ENCODE measurements at regions not wholly inside any gene's neighbourhood (a gene's known extent, or its start where the extent isn't known, plus 50 kb on each side); places are given as distances from the start of the nearest gene placed in this dataset.
A peak's percentile ranks its signal among the peaks of the same experiment; 100 is the strongest.

DNA sequence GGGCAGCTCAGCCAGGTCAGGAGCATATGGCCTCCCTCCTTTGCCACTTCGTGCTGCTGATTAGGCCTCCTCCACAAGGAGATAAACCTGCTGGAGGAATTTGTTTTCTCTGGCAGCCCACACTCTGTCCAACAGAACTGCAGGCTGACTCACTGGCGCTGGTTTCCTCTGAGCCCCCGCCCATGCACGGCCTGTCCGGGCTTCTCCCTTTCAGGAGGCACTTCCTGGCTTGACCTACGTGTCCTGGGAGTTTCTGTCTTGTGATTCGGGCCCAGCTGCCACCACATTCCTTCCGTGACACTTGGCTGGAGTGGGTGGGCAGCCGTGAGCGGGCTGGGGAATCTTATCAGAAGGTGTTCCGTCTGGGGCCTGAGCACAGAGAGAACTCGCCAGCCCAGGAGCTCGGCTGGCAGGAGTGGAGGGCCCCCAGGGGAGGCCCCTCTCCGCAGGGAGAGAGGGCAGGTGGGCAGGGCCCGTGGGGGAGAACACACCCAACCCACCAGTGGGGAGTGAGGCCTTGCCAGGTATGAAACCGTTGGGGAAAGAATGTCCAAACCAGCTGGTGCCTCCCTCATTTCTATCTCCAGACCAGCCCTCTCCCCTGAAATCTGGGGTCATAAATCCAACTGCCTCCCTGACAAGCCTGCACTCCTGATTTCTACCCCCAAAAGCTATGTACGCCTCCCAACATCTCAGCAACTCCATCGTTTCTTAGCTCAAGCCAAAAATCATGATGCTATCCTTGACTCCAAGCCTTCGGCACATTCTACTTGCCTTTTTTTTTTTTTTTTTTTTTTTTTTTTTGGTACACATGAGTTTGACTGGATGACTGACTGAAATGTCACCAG lies 110.6 kb upstream of the MEF2A start:
- peak overlapping the region; percentile 76 to 87 (median 85) for H3K27ac ChIP-seq
- TF ChIP-seq POLR2A (IDR thresholded peaks at IDR 0.05) (no peak), POLR2AphosphoS5 (IDR thresholded peaks at IDR 0.05) (peak; percentile 44 to 88 (median 81)), EP300 (IDR thresholded peaks at IDR 0.05) (no peak)
- TF ChIP-seq, protein P1, sequence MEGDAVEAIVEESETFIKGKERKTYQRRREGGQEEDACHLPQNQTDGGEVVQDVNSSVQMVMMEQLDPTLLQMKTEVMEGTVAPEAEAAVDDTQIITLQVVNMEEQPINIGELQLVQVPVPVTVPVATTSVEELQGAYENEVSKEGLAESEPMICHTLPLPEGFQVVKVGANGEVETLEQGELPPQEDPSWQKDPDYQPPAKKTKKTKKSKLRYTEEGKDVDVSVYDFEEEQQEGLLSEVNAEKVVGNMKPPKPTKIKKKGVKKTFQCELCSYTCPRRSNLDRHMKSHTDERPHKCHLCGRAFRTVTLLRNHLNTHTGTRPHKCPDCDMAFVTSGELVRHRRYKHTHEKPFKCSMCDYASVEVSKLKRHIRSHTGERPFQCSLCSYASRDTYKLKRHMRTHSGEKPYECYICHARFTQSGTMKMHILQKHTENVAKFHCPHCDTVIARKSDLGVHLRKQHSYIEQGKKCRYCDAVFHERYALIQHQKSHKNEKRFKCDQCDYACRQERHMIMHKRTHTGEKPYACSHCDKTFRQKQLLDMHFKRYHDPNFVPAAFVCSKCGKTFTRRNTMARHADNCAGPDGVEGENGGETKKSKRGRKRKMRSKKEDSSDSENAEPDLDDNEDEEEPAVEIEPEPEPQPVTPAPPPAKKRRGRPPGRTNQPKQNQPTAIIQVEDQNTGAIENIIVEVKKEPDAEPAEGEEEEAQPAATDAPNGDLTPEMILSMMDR (IDR thresholded peaks at IDR 0.05): no peak
- no peaks in the 10 kb centered on the region for H3K9me3 ChIP-seq
- intact Hi-C loops (cut with DNase I; ENCODE audit: low total_unique reads): no loop called here
- no peaks in the 10 kb centered on the region for H3K36me3 ChIP-seq
- H3K27me3 ChIP-seq: no peaks in the 10 kb centered on the region
- 24 to 43% (median 32%) methylated on average over 18 to 19 of the region's 19 CpGs for WGBS, 5 donors
- DNase-seq: peak; percentile 89 to 91
- H3K4me3 ChIP-seq: no peak overlapping the region
- peaks cover 41 to 47% (median 44%) of the 10 kb centered on the region in 4 donors for H3K4me1 ChIP-seq

DNA sequence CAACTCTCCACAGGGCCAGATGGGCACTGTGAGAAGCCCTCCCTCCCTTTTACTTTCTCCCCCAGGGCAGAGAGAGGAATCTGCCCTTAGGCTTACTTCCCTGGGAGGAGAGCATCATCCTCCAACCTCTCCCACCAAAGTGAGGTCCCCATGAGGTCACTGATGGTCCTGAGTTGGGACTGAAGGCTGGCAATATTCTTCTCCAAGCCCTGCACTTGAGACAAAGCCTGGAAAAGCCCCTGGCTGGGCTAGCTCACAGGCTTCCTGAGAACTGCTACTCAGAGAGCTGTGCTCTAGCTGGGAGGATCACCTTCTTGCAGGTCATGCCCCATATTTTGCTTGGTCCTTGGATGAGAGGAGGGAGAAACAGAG lies 110.0 kb upstream of the MEF2A start:
- Histone ChIP-seq H3K4me3 (no peak overlapping the region), H3K27ac (peak overlapping the region in 4 of 5 donors; percentile 76 to 87 (median 86)), H3K36me3 (no peaks in the 10 kb centered on the region), H3K9me3 (no peaks in the 10 kb centered on the region), H3K27me3 (no peaks in the 10 kb centered on the region), H3K4me1 (peaks cover 41 to 47% (median 44%) of the 10 kb centered on the region in 4 donors)
- intact Hi-C loops (cut with DNase I; ENCODE audit: low total_unique reads): no loop called here
- TF ChIP-seq EP300 (IDR thresholded peaks at IDR 0.05) (no peak), POLR2A (IDR thresholded peaks at IDR 0.05) (no peak), POLR2AphosphoS5 (IDR thresholded peaks at IDR 0.05) (no peak)
- TF ChIP-seq, protein P1 (IDR thresholded peaks at IDR 0.05): no peak
- DNase-seq: no peak

DNA sequence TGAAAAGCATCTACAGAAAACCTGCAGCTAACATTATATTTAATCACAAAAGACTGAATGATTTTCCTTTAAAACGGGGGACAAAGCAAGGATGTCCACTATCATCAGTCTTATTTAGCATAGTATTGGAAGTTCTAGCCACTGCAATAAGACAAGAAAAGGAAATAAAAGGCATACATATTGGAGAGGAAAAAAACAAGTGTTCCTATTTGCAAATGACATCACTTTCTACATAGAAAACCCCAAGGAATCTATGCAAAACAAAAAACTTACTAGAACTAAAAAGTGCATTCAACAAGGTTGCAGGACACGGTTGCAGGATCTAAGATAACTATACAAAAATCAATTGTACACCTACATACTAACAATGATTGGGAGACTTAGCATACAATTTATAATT lies 101.6 kb upstream of the MEF2A start:
- H3K27me3 ChIP-seq: no peaks in the 10 kb centered on the region
- no peak overlapping the region for H3K4me3 ChIP-seq
- H3K4me1 ChIP-seq: no peaks in the 10 kb centered on the region
- peaks cover 0 to 19% (median 9%) of the 10 kb centered on the region in 4 donors for H3K9me3 ChIP-seq
- no peak for DNase-seq
- no peaks in the 10 kb centered on the region for H3K36me3 ChIP-seq
- WGBS, 5 donors: 82 to 94% (median 92%) methylated on average over 2 of the region's 2 CpGs
- H3K27ac ChIP-seq: no peak overlapping the region
- no peak for TF ChIP-seq EP300 (IDR thresholded peaks at IDR 0.05)
- no peak for TF ChIP-seq POLR2AphosphoS5 (IDR thresholded peaks at IDR 0.05)
- TF ChIP-seq, protein P1 (IDR thresholded peaks at IDR 0.05): no peak
- TF ChIP-seq POLR2A (IDR thresholded peaks at IDR 0.05): no peak
- intact Hi-C loops (cut with DNase I; ENCODE audit: low total_unique reads): no loop called here

DNA sequence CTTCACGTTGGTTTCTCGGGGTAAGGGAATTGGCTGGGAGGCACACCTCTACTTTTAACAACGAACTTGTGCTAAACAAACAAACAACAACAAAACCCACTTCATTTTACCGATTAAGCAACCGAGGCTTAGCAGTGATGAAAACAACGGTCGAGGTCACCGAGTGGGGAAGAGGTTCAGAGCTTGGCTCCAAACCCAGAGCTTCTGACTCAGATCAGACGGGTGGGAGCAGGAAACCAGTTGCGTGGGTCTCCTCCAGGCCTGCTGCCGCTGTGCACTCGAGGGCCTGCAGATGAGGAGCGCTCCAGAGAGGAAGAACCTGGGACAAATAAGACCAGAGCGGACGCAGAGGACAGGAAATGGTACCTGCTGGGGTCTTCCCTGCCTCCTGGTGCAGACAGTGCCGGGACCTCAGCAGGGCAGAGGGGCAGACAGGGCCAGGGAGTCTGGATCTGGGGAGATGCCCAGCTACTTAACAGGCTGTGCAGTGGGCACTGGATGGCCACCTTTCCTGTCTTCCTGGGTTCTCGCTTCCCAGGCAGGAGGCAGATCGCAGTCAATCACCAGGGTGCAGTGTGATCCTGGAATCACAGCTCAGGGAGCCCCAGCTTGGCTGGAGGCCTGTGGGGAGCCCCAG lies 99.0 kb upstream of the MEF2A start:
- TF ChIP-seq EP300 (IDR thresholded peaks at IDR 0.05) (no peak), POLR2A (IDR thresholded peaks at IDR 0.05) (no peak), POLR2AphosphoS5 (IDR thresholded peaks at IDR 0.05) (no peak)
- TF ChIP-seq, protein P1 (IDR thresholded peaks at IDR 0.05): no peak
- 76 to 86% (median 81%) methylated on average over 17 to 18 of the region's 18 CpGs for WGBS, 5 donors
- H3K27me3 ChIP-seq: no peaks in the 10 kb centered on the region
- peaks cover 0 to 19% (median 9%) of the 10 kb centered on the region in 4 donors for H3K9me3 ChIP-seq
- intact Hi-C loops (cut with DNase I; ENCODE audit: low total_unique reads): no loop called here
- H3K4me1 ChIP-seq: no peaks in the 10 kb centered on the region
- H3K4me3 ChIP-seq: no peak overlapping the region
- no peak overlapping the region for H3K27ac ChIP-seq
- H3K36me3 ChIP-seq: no peaks in the 10 kb centered on the region
- no peak for DNase-seq

Data from stomach (tissue), 8 donors.